ENCODE measurements at regions not wholly inside any gene's neighbourhood (a gene's known extent, or its start where the extent isn't known, plus 50 kb on each side); places are given as distances from the start of the nearest gene placed in this dataset.

DNA sequence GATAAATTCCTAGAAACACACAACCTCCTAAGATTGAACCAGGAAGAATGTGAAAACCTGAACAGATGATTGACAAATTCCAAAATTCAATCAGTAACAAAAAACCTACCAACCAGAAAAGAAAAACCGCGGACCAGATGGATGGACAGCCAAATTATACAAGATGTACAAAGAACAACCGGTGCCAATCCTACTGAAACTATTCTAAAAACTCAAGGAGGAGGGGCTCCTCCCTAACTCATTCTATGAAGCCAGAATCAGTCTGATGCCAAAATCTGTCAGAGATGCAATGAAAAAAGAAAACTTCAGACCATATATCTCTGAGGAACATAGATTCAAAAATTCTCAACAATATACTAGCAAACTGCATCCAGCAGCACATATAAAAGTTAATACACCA lies 262.4 kb upstream of the DAB1 start (continued):
- TF ChIP-seq, protein P1, sequence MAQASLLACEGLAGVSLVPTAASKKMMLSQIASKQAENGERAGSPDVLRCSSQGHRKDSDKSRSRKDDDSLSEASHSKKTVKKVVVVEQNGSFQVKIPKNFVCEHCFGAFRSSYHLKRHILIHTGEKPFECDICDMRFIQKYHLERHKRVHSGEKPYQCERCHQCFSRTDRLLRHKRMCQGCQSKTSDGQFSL (CRISPR knock-in tag; IDR thresholded peaks at IDR 0.05) = no peak
- TF ChIP-seq, protein P1 (tag; IDR thresholded peaks at IDR 0.05) = no peak
- TF ChIP-seq ZBTB17 (CRISPR knock-in tag; IDR thresholded peaks at IDR 0.05) (no peak), ILF3 (IDR thresholded peaks at IDR 0.05; ENCODE audit: borderline replicate concordance) (no peak), PBX2 (CRISPR knock-in tag; IDR thresholded peaks at IDR 0.05; ENCODE audit: low read depth) (no peak), PBX2 (tag; conservative IDR thresholded peaks at IDR 0.05; ENCODE audit: low read depth) (no peak), TBP (optimal IDR thresholded peaks at IDR 0.05; ENCODE audit: low read depth, low read length) (no peak), HDGF (IDR thresholded peaks at IDR 0.05) (no peak)
- TF ChIP-seq, protein P2, sequence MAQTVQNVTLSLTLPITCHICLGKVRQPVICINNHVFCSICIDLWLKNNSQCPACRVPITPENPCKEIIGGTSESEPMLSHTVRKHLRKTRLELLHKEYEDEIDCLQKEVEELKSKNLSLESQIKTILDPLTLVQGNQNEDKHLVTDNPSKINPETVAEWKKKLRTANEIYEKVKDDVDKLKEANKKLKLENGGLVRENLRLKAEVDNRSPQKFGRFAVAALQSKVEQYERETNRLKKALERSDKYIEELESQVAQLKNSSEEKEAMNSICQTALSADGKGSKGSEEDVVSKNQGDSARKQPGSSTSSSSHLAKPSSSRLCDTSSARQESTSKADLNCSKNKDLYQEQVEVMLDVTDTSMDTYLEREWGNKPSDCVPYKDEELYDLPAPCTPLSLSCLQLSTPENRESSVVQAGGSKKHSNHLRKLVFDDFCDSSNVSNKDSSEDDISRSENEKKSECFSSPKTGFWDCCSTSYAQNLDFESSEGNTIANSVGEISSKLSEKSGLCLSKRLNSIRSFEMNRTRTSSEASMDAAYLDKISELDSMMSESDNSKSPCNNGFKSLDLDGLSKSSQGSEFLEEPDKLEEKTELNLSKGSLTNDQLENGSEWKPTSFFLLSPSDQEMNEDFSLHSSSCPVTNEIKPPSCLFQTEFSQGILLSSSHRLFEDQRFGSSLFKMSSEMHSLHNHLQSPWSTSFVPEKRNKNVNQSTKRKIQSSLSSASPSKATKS (CRISPR knock-in tag; IDR thresholded peaks at IDR 0.05) = no peak

Measured in K562 (cell line).